NCI-H2171 treated with DMSO at 0.1 percent for 48 hours (cell line): ENCODE measurements at regions not wholly inside any gene's neighbourhood (a gene's known extent, or its start where the extent isn't known, plus 50 kb on each side); places are given as distances from the start of the nearest gene placed in this dataset.

ENCODE experiments used
- DNase-seq: peaks from one replicate; lab custom pipeline; 2025; lab: John Stamatoyannopoulos, UW

GRCh38 chr1:14441302-14441741 is 157.2 kb upstream of the KAZN start:
- DNase-seq: no peak

- DNase-seq: no peak
Observed at GRCh38 chr1:14442669-14443068, 155.8 kb upstream of the KAZN start.

GRCh38 chr1:14443164-14443787 is 155.2 kb upstream of the KAZN start:
- DNase-seq: no peak

- no peak for DNase-seq
Observed at GRCh38 chr1:14451217-14451616, 147.3 kb upstream of the KAZN start.

- DNase-seq: no peak
Observed at GRCh38 chr1:14452551-14452950, 145.9 kb upstream of the KAZN start.

GRCh38 chr1:14460173-14460572 is 138.3 kb upstream of the KAZN start:
- no peak for DNase-seq

GRCh38 chr1:14462851-14463250 is 135.6 kb upstream of the KAZN start:
- DNase-seq: no peak

GRCh38 chr1:14466006-14466405 is 132.5 kb upstream of the KAZN start:
- no peak for DNase-seq

- no peak for DNase-seq
Observed at GRCh38 chr1:14467112-14467511, 131.4 kb upstream of the KAZN start.

- DNase-seq: no peak
Observed at GRCh38 chr1:14468751-14469150, 129.7 kb upstream of the KAZN start.

GRCh38 chr1:14470802-14471201 is 127.7 kb upstream of the KAZN start:
- no peak for DNase-seq

- DNase-seq: no peak
Observed at GRCh38 chr1:14474856-14475255, 123.6 kb upstream of the KAZN start.

GRCh38 chr1:14476170-14476955 is 122.1 kb upstream of the KAZN start:
- DNase-seq: no peak

- DNase-seq: no peak
Observed at GRCh38 chr1:14478120-14478519, 120.4 kb upstream of the KAZN start.

- DNase-seq: no peak
Observed at GRCh38 chr1:14479865-14480264, 118.6 kb upstream of the KAZN start.

- DNase-seq: no peak
Observed at GRCh38 chr1:14482784-14483450, 115.6 kb upstream of the KAZN start.

GRCh38 chr1:14485285-14485684 is 113.2 kb upstream of the KAZN start:
- DNase-seq: no peak

- DNase-seq: no peak
Observed at GRCh38 chr1:14486401-14487201, 111.9 kb upstream of the KAZN start.

GRCh38 chr1:14487671-14488070 is 110.8 kb upstream of the KAZN start:
- DNase-seq: no peak

GRCh38 chr1:14494911-14495310 is 103.6 kb upstream of the KAZN start:
- DNase-seq: no peak

- no peak for DNase-seq
Observed at GRCh38 chr1:14495381-14495780, 103.1 kb upstream of the KAZN start.

- no peak for DNase-seq
Observed at GRCh38 chr1:14495996-14496395, 102.5 kb upstream of the KAZN start.
